B cell (primary cell): ENCODE measurements at regions not wholly inside any gene's neighbourhood (a gene's known extent, or its start where the extent isn't known, plus 50 kb on each side); places are given as distances from the start of the nearest gene placed in this dataset.

Experiments used
- ATAC-seq: fragments of 200-7000 bp; cut with Tn5 transposase; one replicate; pipeline ENCODE4 v1.10.0; 2021; ENCODE audit warnings: low read depth, mild to moderate bottlenecking, moderate number of reproducible peaks, moderate library complexity
- CTCF ChIA-PET: fragments of 350-600 bp; sonication (Branson Sonifier 250); formaldehyde crosslinking; loops from one replicate; lab custom pipeline; 2021; ENCODE audit warnings: antibody characterized with exemption, inconsistent platforms; lab: Charles Lee
- POLR2A ChIA-PET: fragments of 350-600 bp; sonication (Branson Sonifier 250); formaldehyde crosslinking; loops from one replicate; lab custom pipeline; 2021; ENCODE audit warnings: antibody characterized with exemption; lab: Charles Lee
- DNase-seq: peaks from one replicate; pipeline ENCODE4 v3.0.0; 2013
- H2AFZ ChIP-seq: 2 replicates; pipeline ENCODE4 v1.6.1; 2012; ENCODE audit warnings: mild to moderate bottlenecking, low read depth, low read length; ENCODE audit not compliant: insufficient read depth, poor library complexity, severe bottlenecking
- H3K27ac ChIP-seq, 2 donors: 1 replicate in 1 of 2; 2 replicates in 1 of 2; pipeline ENCODE4 v1.5.1; 2012 to 2013; ENCODE audit warnings: low read length in 2 of 2, mild to moderate bottlenecking in 2 of 2, moderate library complexity in 1 of 2
- H3K27me3 ChIP-seq, 4 experiments: fragments of 200-600 bp in 1 of 4; sonication (generic) in 1 of 4; replicated peaks in 1 of 4; 1 replicate in 2 of 4; 2 replicates in 2 of 4; pipeline versions ENCODE4 v1.6.1 to v1.7.0; 2013 to 2016; ENCODE audit warnings: low read length in 3 of 4, mild to moderate bottlenecking in 2 of 4, mixed read lengths in 1 of 4, moderate library complexity in 1 of 4; ENCODE audit not compliant: insufficient read depth in 4 of 4, control insufficient read depth in 3 of 4; ENCODE audit errors: control extremely low read depth in 1 of 4
- H3K36me3 ChIP-seq, 2 experiments: replicated peaks in 1 of 2; 1 replicate in 1 of 2; 2 replicates in 1 of 2; pipeline versions ENCODE4 v1.6.1 to v1.7.1; 2013; ENCODE audit warnings: low read length in 1 of 2; ENCODE audit not compliant: insufficient read depth in 2 of 2, control insufficient read depth in 1 of 2; ENCODE audit errors: control extremely low read depth in 1 of 2, extremely low read depth in 1 of 2
- H3K4me1 ChIP-seq, 2 donors: fragments of 200-600 bp in 1 of 2; sonication (generic) in 1 of 2; 1 replicate in 1 of 2; 2 replicates in 1 of 2; pipeline versions ENCODE4 v1.5.1 to v1.6.1; 2013 to 2017; ENCODE audit warnings: low read length in 2 of 2; ENCODE audit not compliant: control insufficient read depth in 2 of 2, insufficient read depth in 2 of 2
- H3K4me2 ChIP-seq: replicated peaks from 2 replicates; pipeline ENCODE3; 2012; ENCODE audit warnings: mild to moderate bottlenecking, low read depth, low read length; ENCODE audit not compliant: poor library complexity, severe bottlenecking
- H3K4me3 ChIP-seq, 5 experiments: fragments of 200-600 bp in 1 of 5; sonication (generic) in 1 of 5; 1 replicate in 3 of 5; 2 replicates in 2 of 5; pipeline versions ENCODE4 v1.5.1 to v1.7.0; 2011 to 2016; ENCODE audit warnings: low read length in 4 of 5, mild to moderate bottlenecking in 4 of 5, low read depth in 2 of 5, control low read depth in 1 of 5, moderate library complexity in 1 of 5; ENCODE audit not compliant: insufficient read depth in 1 of 5; ENCODE audit errors: control extremely low read depth in 1 of 5, extremely low read depth in 1 of 5
- H3K79me2 ChIP-seq: fragments of 200-600 bp; sonication (generic); one replicate; pipeline ENCODE4 v1.6.0; 2016; ENCODE audit warnings: low read length; ENCODE audit not compliant: control insufficient read depth, insufficient read depth
- H3K9ac ChIP-seq: fragments of 200-600 bp; sonication (generic); 2 replicates; pipeline ENCODE4 v1.6.1; 2017; ENCODE audit warnings: mild to moderate bottlenecking, low read length, moderate library complexity
- H3K9me3 ChIP-seq, 3 donors: one replicate each; pipeline versions ENCODE4 v1.6.1 to v1.7.1; 2013; ENCODE audit warnings: low read length in 2 of 3; ENCODE audit not compliant: control insufficient read depth in 2 of 3, insufficient read depth in 1 of 3; ENCODE audit errors: control extremely low read depth in 1 of 3
- H4K20me1 ChIP-seq: 2 replicates; pipeline ENCODE4 v1.6.0; 2012; ENCODE audit warnings: mild to moderate bottlenecking, low read length; ENCODE audit not compliant: insufficient read depth, control insufficient read depth, poor library complexity, severe bottlenecking
- H3K27ac Mint-ChIP-seq: one replicate; pipeline ENCODE4 v1.8.0; 2021; ENCODE audit warnings: mixed read lengths
- H3K27me3 Mint-ChIP-seq: one replicate; pipeline ENCODE4 v1.8.0; 2021; ENCODE audit warnings: mixed read lengths
- H3K4me1 Mint-ChIP-seq: one replicate; pipeline ENCODE4 v1.8.0; 2021; ENCODE audit warnings: mixed read lengths
- H3K4me3 Mint-ChIP-seq: one replicate; pipeline ENCODE4 v1.8.0; 2021; ENCODE audit warnings: mixed read lengths
- H3K9me3 Mint-ChIP-seq: one replicate; pipeline ENCODE4 v1.8.0; 2022; ENCODE audit warnings: mixed read lengths; ENCODE audit not compliant: insufficient read depth
- CTCF ChIP-seq: fragments of 200-600 bp; IDR thresholded peaks from one replicate; pipeline ENCODE4 v1.8.0; 2022; ENCODE audit warnings: antibody characterized with exemption, mild to moderate bottlenecking
- EZH2 ChIP-seq: IDR thresholded peaks from 2 replicates; pipeline ENCODE4 v1.6.1; 2012; ENCODE audit warnings: borderline replicate concordance, low read depth, mild to moderate bottlenecking, moderate library complexity, low read length; ENCODE audit not compliant: insufficient read depth, poor library complexity, severe bottlenecking
- WGBS: methylation state at CpG from one replicate; pipeline ENCODE4 v1.1.5; 2013; ENCODE audit warnings: missing lambda C conversion rate; ENCODE audit not compliant: insufficient coverage; 5-methylcytosine and 5-hydroxymethylcytosine counted together
- intact Hi-C: fragments of 100-400 bp; cut with micrococcal nuclease; formaldehyde crosslinking; loops from one replicate; pipeline ENCODE4 v1.10.0; 2022

GRCh38 chr7:21099432-21099831, 312.7 kb upstream of the SP8 start:
- CTCF ChIA-PET, result no interaction called here
- ATAC-seq, result no peak
- no peaks in the 10 kb centered on the region for H3K9me3 Mint-ChIP-seq
- no peak overlapping the region for H3K4me2 ChIP-seq
- H3K27me3 ChIP-seq, result no peaks in the 10 kb centered on the region
- no peak for DNase-seq
- no peak overlapping the region for H3K9ac ChIP-seq
- no peaks in the 10 kb centered on the region for H4K20me1 ChIP-seq
- H3K4me1 ChIP-seq, result no peaks in the 10 kb centered on the region
- no peaks in the 10 kb centered on the region for H3K4me1 Mint-ChIP-seq
- intact Hi-C loops, result no loop called here
- H3K27ac Mint-ChIP-seq, result no peak overlapping the region
- no peaks in the 10 kb centered on the region for H3K79me2 ChIP-seq
- WGBS, result 91% methylated on average over 1 of the region's 1 CpG
- H3K4me3 Mint-ChIP-seq, result no peak overlapping the region
- no peak overlapping the region for H3K27ac ChIP-seq
- H3K4me3 ChIP-seq, result no peak overlapping the region
- H3K27me3 Mint-ChIP-seq, result peaks cover 10% of the 10 kb centered on the region
- TF ChIP-seq EZH2 (no peak), CTCF (no peak)
- H3K9me3 ChIP-seq, result no peaks in the 10 kb centered on the region
- POLR2A ChIA-PET, result no interaction called here
- H2AFZ ChIP-seq, result no peak overlapping the region
- H3K36me3 ChIP-seq, result no peaks in the 10 kb centered on the region

GRCh38 chr7:21099955-21100354, 313.3 kb upstream of the SP8 start:
- no peaks in the 10 kb centered on the region for H3K4me1 ChIP-seq
- no peak overlapping the region for H3K4me2 ChIP-seq
- no peak overlapping the region for H3K27ac Mint-ChIP-seq
- H3K27me3 ChIP-seq, result no peaks in the 10 kb centered on the region
- no peak for DNase-seq
- TF ChIP-seq EZH2 (no peak), CTCF (no peak)
- H4K20me1 ChIP-seq, result no peaks in the 10 kb centered on the region
- ChIA-PET POLR2A (no interaction called here), CTCF (no interaction called here)
- peaks cover 10% of the 10 kb centered on the region for H3K27me3 Mint-ChIP-seq
- no peak overlapping the region for H3K4me3 Mint-ChIP-seq
- H3K9me3 Mint-ChIP-seq, result no peaks in the 10 kb centered on the region
- H3K9me3 ChIP-seq, result no peaks in the 10 kb centered on the region
- H3K27ac ChIP-seq, result no peak overlapping the region
- no peak overlapping the region for H3K4me3 ChIP-seq
- no peak overlapping the region for H2AFZ ChIP-seq
- H3K9ac ChIP-seq, result no peak overlapping the region
- intact Hi-C loops, result no loop called here
- no peaks in the 10 kb centered on the region for H3K4me1 Mint-ChIP-seq
- H3K36me3 ChIP-seq, result no peaks in the 10 kb centered on the region
- no peak for ATAC-seq
- no peaks in the 10 kb centered on the region for H3K79me2 ChIP-seq
